ENCODE measurements at regions not wholly inside any gene's neighbourhood (a gene's known extent, or its start where the extent isn't known, plus 50 kb on each side); places are given as distances from the start of the nearest gene placed in this dataset.
"Not testable (repeated sequence)": the region's sequence is repeated elsewhere in the genome, so short reads cannot be mapped to it uniquely, and the experiment has no call there.

DNA sequence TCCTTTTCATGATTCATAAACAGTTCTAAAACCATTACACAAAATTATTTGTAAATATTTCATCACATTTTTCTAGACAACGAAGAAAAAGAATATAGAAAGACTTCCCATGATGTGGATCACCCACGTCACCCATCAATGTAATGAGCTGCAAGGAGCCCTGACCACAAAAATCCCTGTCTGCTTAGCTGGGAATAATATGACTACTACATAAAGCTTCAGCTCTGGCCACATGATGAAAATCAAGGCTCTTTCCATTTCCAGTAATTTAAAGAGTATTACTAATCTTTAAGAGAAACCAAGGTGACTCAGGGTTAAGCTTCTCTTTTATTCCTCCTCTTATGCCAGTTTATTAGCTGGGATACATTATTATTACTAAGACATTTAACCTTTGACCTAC, 180.8 kb upstream of the CACNA2D1 start:
- no peak for DNase-seq

DNA sequence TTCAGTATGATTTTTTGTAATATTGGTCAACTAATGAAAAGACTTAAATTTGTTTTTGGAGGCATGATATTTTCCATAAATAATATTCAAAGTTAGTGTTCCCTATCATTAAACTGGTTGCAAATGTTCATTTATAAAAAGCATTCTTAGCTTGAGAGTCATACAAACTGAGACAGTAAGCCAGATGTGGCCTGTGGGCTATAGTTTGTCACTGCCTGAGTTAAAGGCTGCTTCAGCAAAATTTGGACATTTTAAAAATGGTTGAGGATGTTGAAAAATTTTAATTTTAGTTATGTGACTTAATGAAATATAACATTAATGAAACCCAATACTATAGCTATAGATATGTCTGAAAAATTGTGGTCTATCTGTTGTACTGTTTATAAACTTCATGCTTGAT, 180.2 kb upstream of the CACNA2D1 start:
- no peak for DNase-seq

DNA sequence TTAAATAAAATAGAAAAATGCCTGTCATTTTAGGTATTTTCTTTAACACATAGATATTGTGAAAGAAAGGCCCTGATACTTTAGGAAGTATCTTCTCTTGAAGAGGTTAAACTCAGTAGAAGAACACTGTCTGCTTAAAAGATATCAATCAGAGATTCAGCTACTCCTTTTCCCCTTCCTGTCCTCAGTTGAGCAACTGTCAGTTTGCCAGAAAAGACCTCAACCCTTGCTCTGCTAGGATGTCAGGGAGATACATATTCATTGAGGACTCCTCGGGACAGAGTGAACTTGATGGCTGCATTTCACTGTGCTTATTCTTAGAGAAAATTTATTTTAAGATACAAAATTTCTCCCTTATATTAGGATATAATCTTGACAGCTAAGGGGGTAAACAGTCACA, 173.6 kb upstream of the CACNA2D1 start:
- no peak for DNase-seq

DNA sequence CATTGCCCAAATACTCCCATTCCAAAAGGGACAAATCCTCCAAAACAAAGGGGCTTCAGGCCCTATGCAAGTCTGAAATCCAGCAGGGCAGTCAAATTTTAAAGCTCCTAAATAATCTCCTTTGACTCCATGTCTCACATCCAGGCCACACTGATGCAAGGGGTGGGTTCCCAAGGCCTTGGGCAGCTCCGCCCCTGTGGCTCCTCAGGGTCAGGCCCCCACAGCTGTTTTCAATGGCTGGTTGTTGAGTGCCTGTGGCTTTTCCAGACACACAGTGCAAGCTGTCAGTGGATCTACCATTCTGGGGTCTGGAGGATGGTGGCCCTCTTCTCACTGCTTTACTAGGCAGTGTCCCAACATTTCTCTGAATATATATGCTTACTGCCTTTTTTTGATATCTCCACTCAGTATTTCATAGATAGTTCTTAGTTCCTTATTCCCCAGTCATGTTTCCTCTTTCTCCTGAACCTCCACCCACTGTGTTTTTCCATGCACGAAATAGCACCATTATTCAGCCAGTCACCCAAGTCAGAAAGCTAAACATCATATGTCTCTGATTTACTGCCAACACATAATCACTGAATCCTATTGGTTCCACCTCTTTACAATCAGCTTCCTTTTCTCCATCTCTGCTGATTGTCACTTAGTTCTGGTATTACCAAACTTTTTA, 172.6 kb upstream of the CACNA2D1 start:
- DNase-seq: no peak

DNA sequence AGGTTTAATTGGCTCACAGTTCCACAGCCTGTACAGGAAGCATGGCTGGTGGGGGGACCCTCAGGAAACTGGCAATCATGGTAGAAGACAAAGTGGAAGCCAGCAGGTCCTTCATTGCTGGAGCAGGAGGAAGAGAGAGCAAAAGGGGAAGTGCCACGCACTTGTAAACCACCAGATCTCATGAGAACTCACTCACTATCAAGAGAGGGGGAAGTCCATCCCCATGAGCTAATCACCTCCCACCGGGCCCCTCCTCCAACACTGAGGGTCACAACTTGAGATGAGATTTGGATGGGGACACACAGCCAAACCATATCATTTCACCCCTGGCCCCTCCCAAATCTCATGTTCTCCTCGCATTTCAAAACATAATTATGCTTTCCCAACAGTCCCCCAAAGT, 171.9 kb upstream of the CACNA2D1 start:
- peak; percentile 5 to 46 for DNase-seq

DNA sequence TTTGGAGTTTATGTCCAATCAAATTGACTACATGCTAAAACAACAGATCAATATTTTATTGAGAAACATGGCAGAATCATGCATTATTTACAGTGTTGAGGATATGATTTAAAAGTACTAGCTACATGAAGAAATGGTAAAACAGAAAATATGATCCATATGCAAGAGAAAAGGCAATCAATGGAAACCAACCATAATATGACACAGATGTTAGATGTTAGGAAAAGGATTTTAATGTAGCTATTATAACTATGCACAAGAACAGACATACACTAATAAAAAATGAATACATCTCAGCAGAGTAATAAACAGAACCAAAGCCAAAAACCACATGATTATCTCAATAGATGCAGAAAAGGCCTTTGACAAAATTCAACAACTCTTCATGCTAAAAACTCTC, 166.2 kb upstream of the CACNA2D1 start:
- DNase-seq: no peak

DNA sequence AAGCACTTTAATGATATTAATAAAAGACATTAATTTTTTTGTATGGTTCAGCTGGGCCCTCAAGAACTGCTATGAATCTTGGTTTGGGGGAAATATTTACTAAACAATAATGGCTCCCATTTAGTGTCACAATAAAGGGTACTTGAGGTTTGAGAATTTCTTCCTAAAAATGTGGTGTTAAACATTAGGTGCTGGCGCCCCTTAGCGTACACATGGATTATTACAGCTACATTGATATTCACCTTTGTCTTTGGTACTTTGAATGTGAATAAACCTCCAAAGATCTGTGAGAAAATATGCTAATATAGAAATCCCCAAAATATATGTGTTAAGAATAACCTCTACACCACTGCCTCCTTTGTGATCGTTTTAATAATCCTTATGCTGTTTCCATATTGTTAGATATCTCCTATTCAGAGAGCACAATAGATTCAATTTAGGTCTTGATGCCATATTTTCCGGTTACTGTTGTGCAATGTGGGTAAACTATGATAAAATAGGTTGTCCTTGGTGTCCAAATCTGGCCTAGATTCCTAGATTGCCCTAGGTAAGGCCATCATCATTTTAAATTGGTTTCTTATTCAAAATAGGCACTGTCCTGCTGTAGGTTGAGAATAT, 161.8 kb upstream of the CACNA2D1 start:
- no peak for DNase-seq

DNA sequence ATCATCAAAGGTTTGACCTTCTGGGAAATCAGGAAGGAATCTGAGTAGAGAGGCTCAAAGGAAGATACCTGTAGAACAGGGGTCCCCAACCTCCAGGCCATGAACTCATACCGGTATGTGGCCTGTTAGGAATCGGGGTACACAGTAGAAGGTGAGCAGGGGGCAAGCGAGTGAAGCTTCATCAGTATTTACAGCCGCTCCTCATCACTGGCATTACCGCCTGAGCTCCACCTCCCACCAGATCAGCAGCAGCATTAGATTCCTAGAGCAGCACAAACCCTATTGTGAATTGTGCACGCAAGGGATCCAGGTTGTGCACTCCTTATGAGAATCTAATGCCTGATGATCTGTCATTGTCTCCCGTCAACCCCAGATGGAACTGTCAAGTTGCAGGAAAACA, 158.5 kb upstream of the CACNA2D1 start:
- no peak for DNase-seq

DNA sequence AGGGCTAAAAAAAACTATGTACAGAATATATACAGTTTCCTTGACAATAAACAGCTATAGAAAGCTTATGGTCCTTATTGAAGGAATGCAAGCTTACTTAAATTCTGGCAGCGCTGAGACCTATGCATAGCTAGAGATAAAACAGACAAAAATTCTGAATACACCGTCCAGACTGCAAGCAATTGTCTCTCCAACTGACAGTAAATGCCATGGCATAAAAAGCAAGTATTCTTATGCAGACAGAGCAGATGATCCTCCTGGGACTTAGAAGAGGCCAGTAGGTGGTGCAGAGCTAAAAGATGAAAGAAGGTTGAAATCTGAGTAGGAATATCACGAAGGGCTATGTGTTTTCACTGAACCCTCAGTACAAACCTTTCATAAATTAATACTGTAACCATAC, 157.0 kb upstream of the CACNA2D1 start:
- DNase-seq: no peak

DNA sequence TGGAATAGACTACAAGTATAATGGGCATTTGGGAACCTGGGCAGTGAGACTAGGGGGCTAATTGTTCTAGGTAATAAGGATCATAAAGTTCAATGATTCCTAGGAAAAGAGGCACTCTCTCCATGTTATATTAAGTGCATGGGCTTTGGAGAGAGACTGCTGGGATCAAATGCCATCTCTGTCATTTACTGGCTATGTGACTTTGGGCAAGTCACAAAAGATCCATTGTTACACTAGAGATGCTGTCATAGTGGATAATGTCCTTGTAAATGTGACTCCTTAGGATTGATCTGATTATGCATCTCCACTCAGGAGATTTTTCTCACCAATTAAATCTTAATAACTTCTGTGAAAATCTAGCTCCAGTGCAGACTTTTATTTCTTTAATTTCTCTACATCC, 156.3 kb upstream of the CACNA2D1 start:
- DNase-seq: no peak

DNA sequence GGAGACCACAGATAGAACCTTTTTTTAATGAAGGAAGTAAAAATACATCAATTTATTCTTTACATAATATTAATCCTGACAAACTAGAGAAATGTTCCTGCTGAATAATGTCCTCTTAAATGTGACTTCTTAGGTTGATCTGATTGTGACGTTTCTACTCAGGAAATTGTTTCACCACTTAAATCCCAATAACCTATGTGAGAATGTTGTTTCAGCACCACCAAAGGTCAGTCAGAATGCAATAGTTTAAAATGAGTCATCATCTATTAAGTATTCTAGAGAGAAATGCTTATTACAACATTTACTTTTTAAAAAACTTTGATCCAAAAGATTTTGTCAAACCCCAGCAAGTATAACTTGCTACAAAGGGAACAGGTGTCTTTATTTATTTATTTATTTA, 155.4 kb upstream of the CACNA2D1 start:
- DNase-seq: no peak

DNA sequence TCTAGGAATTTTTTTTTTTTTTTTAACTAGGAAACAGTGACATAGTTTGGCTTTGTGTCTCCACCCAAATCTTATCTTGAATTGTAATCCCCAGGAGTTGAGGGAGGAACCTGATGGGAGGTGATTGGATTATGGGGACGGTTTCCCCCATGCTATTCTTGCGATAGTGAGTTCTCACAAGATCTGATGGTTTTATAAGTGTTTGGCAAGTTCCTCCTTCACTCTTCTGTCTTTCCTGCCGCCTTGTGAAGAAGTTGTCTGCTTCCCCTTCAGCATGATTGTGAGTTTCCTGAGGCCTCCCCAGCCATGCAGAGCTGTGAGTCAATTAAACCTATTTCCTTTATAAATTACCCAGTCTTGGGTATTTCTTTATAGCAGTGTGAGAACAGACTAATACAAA, 152.2 kb upstream of the CACNA2D1 start:
- peak in 1 of 2 donors; percentile 7 for DNase-seq

DNA sequence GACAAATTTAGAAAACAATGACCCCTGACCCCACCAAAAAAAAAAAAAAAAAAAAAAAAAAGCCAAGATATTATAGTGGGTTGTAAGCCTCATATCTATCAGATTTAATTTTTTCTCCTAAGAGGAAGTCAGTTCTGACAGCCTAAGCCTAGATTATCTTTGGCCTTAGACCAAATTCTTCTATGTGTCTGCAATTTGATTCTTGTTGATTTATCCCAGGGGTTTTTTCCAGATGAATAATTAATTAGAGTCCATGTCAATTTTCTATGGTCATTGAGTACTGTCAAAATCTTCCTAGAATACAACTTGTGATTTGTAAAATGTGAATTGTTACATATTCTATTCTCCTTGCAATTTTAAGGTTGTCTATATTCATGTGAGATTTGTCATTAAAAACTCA, 151.6 kb upstream of the CACNA2D1 start:
- no peak for DNase-seq

DNA sequence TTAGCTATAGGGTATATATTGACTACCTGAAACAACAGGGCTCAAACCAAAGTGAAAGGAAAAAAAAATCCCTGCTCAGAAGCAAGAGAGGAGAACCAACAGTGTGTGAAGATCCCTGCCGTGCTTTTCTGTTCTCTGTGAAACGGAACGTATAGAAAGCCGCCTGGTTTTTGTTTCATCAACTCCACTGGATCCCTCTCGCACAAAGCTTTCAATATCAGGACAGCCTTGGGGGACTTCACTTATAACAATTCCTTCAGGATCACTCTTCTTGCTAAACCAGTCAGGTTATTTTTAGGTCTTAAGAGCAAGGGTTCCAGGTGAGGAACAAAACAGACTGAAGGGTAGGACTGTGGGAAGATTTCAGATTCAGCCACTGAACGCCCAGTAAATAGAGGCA, 151.1 kb upstream of the CACNA2D1 start:
- DNase-seq: no peak

DNA sequence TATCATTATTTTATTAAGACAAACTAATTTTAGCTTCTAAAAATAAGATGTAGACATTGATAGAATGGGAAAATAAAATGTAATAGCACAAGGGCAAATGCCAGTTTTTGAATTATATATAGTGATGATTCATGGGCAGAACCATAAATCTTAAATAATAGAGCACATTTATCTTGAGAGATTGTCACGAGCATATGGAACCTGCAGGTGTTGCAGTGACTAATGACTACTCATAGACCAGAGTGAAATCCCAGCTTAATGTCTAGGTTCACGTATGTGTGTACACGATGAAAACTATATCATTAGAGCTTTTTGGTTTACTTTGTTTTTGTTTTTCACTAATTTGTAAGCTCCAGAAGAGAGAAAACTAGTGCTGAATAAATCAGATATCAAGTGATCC, 150.2 kb upstream of the CACNA2D1 start:
- no peak for DNase-seq

DNA sequence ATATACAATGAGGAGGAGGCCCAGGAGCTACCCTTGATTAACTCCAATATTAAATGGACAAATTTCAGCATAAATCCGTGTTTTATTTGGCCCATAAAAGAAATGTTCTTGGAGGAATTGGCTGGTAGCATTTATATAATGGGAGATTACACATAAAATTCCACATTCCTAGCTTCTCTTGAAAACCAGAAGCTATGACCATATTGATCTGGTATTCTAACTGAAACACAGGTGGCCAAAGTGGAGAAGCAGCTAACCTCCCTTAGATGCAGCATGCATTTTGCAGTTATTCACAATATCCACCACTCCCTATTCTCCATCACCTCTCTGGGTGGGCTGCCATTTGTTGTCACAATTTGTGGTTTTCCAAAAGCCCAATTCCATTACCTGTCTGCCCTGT, 148.8 kb upstream of the CACNA2D1 start:
- DNase-seq: no peak

DNA sequence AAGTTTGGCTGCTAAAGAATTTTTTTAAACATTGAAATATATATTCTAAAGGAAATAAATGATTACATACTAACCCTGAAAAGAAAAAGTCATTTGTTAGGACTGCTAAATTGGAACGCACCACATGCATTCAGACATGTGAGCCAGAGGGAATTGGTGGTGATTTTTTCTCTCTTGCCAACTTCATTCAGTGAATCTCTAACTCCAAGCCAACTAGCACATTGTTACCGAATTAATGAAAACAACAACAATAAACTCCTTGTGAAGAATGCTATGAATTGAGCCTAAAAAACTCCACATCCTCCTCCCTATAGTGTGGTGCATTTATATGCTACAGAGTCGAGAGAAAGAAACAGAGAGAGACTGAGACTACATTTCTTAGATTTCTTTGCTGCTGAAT, 135.5 kb upstream of the CACNA2D1 start:
- DNase-seq: no peak

DNA sequence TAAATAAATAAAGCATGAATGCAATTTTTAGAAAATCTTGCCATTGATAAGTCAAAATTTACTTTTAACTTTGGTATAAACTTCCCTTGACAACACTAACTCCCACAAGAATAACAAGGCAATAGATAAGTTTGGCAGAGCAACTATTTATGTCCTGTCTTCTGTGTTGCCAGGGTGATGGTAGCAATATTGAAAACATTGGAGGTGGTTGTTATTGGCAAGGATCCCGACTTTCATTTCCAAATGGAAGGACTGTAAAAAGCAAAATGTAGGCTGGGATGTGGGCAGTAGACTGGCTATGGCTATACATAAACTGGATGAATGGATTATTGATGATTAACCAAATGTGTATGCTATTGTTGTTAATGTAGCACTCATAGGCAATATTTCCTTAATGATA, 134.9 kb upstream of the CACNA2D1 start:
- DNase-seq: no peak

DNA sequence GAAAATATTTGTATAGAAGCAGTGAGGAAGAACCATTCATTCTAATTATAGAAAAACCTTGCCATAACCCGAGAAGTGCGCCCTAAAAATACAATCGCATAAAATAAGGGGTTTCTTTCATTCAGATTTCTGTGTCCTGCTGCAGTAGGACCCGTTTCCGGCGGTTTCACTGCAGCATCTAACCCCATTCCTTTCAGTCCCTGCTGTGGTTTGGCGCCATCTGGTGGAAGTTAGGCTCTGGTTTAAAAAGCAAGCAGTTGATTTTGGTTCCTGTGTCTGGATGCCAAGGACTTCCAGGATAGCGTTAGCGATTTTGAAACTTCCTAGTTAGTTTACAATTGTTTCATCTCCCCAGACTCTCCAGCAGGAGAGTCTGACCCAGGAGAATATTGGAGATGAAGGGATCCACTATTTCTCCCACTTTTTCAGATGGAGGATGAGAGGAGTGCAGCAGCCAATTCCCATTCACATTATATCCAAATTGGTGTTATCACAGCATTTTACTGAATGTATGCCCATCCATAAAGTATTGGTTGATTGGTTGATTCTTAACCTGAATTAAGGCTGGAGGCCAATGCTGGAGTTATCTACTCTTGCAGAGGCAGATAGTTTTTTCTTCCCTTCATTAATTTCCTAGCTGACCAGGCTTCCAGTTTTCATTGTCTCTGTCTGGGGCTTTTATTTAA, 128.8 kb upstream of the CACNA2D1 start:
- peak; percentile 49 to 50 for DNase-seq

DNA sequence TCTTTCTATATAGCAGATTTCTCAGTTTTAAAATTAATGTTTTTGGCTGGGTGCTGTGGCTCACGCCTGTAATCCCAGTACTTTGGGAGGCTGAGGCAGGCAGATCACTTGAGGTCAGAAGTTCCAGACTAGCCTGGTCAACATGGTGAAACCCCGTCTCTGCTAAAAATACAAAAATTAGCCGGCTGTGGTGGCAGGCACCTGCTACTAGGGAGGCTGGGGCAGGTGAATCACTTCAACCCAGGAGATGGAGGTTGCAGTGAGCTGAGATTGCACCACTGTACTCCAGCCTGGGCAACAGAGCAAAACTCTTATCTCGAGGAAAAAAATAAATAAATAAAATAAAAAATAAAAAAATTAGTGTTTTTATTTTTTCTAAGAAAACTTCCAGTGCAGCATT, 127.5 kb upstream of the CACNA2D1 start:
- DNase-seq: not testable (repeated sequence)

DNA sequence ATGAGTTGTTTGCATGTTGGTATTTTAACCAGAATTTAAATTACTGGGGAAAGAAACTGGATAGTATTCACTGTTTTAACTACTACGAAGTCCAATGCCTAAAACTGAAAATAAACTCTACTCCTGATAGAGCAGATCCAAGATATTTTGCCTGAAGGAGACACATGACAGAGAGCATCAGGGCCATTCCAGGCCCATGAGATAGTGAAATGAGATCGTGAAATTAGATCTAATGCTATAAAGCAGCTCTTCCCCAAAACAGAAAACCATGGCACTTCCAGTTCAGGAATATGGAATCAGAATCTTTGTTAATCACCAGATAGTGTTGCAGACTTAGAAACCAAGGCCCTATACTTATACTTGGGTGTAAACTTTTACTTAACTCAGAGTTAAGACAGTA, 124.3 kb upstream of the CACNA2D1 start:
- DNase-seq: no peak

DNA sequence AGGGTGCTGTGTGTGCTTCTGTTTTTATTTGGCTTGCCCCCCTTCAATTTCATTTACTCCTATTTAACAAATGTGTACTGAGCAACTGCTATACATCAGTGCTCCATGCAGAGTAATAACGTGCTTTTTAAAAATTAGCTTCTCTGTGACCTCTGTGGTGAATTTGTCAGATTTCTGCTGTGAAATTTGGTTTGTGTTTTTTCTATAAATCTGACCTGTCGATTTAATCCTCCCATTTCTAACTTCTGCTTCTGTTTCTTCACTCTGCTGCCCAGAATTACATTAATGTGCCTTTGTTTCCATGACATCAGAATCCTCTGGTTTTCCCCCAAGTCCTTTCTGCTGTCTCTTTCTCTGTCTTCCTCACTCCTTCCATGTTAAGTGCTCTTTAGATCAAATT, 123.8 kb upstream of the CACNA2D1 start:
- DNase-seq: no peak

DNA sequence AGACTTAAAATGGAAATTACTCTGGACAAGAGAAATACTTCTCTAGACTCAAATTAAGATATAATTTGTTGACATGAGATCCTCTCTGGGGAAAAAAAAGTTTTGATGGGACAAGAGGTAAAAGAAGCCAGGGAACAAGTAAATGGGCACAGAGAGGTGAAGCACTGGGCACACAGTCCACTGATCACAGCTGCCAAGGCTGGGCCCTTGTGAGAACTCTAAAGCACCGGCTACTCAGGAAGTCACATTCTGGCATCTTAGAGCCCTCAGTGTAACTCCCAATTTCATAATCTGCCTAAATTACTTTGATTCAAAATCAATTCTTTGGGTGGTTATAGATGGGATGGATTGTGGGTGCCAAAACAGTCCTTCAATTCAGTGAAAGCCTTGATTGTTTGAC, 123.2 kb upstream of the CACNA2D1 start:
- DNase-seq: no peak

DNA sequence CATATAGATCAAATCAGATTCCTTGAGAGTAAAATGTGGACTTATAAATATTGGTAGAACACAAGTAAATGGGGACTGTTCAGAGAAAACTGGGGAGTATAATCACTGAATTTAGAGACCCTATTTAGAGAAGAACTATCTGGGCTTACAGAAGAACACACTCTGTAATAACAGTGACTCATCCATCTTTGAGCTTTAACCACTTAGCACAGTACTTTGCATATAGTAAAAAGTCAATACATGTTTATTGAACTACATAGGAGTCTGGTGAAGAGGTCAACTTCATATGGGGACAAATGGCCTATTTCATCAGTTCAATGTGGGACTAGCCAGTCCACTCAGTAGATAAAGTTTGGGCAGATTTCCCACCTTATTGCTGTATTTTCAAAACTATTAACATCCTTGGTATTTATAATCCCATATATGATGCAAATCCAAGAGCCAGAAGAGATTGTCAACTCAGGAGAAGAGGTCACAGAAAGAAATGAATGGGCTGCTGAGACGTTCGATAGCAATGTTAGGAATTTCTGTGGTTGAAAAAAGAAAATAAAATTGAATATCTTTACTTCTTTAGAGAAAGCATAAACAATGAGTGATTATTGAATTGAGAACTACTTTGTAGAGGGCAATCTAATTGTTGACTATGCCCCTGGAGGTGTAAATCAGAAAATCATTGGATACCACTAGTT, 119.3 kb upstream of the CACNA2D1 start:
- DNase-seq: no peak
